Renal cortex interstitium (tissue), 11 donors: ENCODE measurements at regions not wholly inside any gene's neighbourhood (a gene's known extent, or its start where the extent isn't known, plus 50 kb on each side); places are given as distances from the start of the nearest gene placed in this dataset.

Experiments used
- DNase-seq, 11 donors: peaks; one replicate each; pipeline ENCODE4 v3.0.0-alpha.2; 2013; ENCODE audit warnings: low read depth in 9 of 11, low spot score in 4 of 11; ENCODE audit errors: extremely low read depth in 1 of 11

GRCh38 chr16:49969091-49970030 is 55.7 kb upstream of the CNEP1R1 start:
- DNase-seq, result peak in 1 of 11 donors; percentile 39

GRCh38 chr16:49970797-49971431 is 54.1 kb upstream of the CNEP1R1 start:
- DNase-seq, result peak in 4 of 11 donors; percentile 28 to 59 (median 46)

- no peak for DNase-seq
Observed at GRCh38 chr16:49972280-49972679, 52.7 kb upstream of the CNEP1R1 start.

GRCh38 chr16:49972961-49973360 is 52.1 kb upstream of the CNEP1R1 start:
- DNase-seq, result no peak
